Nephron progenitor cell (in vitro differentiated cells): ENCODE measurements at regions not wholly inside any gene's neighbourhood (a gene's known extent, or its start where the extent isn't known, plus 50 kb on each side); places are given as distances from the start of the nearest gene placed in this dataset.

Source experiments
- DNase-seq: peaks from one replicate; pipeline ENCODE4 v3.0.0; 2021
- H3K27ac Mint-ChIP-seq: 2 replicates; pipeline ENCODE4 v1.8.0; 2021; ENCODE audit warnings: mild to moderate bottlenecking, moderate library complexity, mixed read lengths
- H3K27me3 Mint-ChIP-seq: 2 replicates; pipeline ENCODE4 v1.8.0; 2021; ENCODE audit warnings: mild to moderate bottlenecking, low read depth, mixed read lengths; ENCODE audit not compliant: poor library complexity
- H3K36me3 Mint-ChIP-seq: 2 replicates; pipeline ENCODE4 v1.8.0; 2021; ENCODE audit warnings: low read depth, mixed read lengths
- H3K4me1 Mint-ChIP-seq: 2 replicates; pipeline ENCODE4 v1.8.0; 2021; ENCODE audit warnings: mixed read lengths
- H3K4me3 Mint-ChIP-seq: 2 replicates; pipeline ENCODE4 v1.8.0; 2021; ENCODE audit warnings: mild to moderate bottlenecking, moderate library complexity, mixed read lengths
- H3K9me3 Mint-ChIP-seq: 2 replicates; pipeline ENCODE4 v1.8.0; 2021; ENCODE audit warnings: mild to moderate bottlenecking, moderate library complexity, mixed read lengths
- TF ChIP-seq, protein P1 (sequence below): fragments of 200-600 bp; sonication (generic); IDR thresholded peaks from 2 replicates; pipeline ENCODE4 v1.5.0; 2021; ENCODE audit warnings: antibody characterized with exemption

DNA sequence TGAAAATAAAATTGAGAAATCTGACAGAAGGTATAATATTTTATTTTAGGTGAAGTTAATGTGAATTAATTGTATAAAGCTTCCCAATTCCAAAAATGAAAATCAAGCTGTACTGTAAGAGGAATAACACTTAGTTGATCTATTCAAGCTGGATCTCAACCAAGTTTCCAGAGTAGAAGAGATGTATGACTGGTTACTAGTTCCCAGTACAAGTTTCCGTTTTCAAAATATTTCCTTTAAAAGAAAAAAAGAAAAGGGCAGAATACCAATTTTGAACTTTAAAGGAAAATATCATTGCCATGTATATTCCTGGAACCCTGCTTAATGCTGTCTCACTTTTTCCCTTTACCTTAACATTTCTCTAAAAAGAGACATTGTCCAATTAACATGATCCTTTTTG lies 308.5 kb downstream of the IRS1 start:
- TF ChIP-seq, protein P1, sequence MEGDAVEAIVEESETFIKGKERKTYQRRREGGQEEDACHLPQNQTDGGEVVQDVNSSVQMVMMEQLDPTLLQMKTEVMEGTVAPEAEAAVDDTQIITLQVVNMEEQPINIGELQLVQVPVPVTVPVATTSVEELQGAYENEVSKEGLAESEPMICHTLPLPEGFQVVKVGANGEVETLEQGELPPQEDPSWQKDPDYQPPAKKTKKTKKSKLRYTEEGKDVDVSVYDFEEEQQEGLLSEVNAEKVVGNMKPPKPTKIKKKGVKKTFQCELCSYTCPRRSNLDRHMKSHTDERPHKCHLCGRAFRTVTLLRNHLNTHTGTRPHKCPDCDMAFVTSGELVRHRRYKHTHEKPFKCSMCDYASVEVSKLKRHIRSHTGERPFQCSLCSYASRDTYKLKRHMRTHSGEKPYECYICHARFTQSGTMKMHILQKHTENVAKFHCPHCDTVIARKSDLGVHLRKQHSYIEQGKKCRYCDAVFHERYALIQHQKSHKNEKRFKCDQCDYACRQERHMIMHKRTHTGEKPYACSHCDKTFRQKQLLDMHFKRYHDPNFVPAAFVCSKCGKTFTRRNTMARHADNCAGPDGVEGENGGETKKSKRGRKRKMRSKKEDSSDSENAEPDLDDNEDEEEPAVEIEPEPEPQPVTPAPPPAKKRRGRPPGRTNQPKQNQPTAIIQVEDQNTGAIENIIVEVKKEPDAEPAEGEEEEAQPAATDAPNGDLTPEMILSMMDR = no peak

DNA sequence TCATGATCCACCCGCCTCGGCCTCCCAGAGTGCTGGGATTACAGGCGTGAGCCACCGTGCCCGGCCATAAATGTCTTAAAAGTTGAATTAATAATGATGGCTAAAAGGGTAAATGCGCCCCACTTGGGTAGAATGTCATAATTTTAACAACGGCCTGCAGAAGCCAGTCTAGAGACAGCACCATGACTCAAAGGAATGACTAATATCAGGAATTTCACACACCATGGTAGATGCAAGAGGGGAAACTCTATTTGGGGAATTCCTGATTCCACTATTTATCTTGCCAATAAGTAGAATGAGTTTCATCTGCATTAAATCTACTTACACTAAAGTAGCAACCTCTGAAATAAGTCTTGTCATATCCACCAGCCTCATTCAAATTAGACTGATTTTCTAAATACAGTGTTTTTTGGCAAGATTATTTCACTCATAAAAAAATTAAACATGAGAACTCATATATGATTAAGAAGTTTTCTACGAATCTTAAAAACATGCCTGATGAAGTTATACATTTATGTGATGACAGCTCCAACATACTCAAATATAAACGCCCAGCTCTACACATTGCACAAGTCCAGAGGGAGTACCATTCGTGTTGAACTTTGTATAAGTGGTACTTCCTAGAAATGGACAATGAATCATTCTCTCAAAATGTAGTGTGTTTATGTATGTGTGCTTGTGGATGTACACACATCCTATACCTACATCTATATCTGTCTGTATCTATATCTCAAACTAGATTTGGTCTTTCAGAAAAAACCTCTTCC lies 309.7 kb downstream of the IRS1 start:
- TF ChIP-seq, protein P1 = no peak
- H3K27me3 Mint-ChIP-seq = peaks cover 6% of the 10 kb centered on the region
- peaks cover 12% of the 10 kb centered on the region for H3K4me1 Mint-ChIP-seq
- no peak for DNase-seq
- H3K27ac Mint-ChIP-seq = no peak overlapping the region
- no peaks in the 10 kb centered on the region for H3K9me3 Mint-ChIP-seq
- no peaks in the 10 kb centered on the region for H3K36me3 Mint-ChIP-seq
- no peak overlapping the region for H3K4me3 Mint-ChIP-seq

More for the DNA sequence above, 308.5 kb downstream of the IRS1 start:
- no peak overlapping the region for H3K4me3 Mint-ChIP-seq
- no peaks in the 10 kb centered on the region for H3K36me3 Mint-ChIP-seq
- no peak overlapping the region for H3K27ac Mint-ChIP-seq
- no peak for DNase-seq
- H3K9me3 Mint-ChIP-seq = no peaks in the 10 kb centered on the region
- H3K4me1 Mint-ChIP-seq = peaks cover 22% of the 10 kb centered on the region
- H3K27me3 Mint-ChIP-seq = peaks cover 6% of the 10 kb centered on the region

DNA sequence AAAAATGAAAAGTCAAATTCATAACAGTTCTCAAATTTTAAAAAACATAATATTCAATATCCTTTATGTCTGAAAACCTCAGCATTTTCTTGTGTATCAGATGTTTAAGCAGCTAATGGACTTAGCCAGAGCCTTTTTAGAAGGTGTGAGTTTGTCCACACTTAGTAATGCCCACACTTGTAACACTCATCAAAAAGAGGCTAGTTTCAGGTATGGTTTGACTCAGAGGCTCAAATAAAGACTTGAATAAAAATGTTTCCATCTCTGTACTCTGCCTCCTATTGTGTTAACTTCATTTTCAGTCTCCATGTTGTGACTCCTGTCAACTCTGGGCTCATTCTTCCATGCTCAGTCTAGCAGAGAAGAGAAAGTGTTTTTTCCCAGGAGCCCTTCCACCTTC lies 311.6 kb downstream of the IRS1 start:
- H3K27ac Mint-ChIP-seq = no peak overlapping the region
- TF ChIP-seq, protein P1 = no peak
- no peak for DNase-seq
- H3K36me3 Mint-ChIP-seq = no peaks in the 10 kb centered on the region
- H3K4me3 Mint-ChIP-seq = no peak overlapping the region
- peaks cover 28% of the 10 kb centered on the region for H3K4me1 Mint-ChIP-seq
- no peaks in the 10 kb centered on the region for H3K9me3 Mint-ChIP-seq
- no peaks in the 10 kb centered on the region for H3K27me3 Mint-ChIP-seq

DNA sequence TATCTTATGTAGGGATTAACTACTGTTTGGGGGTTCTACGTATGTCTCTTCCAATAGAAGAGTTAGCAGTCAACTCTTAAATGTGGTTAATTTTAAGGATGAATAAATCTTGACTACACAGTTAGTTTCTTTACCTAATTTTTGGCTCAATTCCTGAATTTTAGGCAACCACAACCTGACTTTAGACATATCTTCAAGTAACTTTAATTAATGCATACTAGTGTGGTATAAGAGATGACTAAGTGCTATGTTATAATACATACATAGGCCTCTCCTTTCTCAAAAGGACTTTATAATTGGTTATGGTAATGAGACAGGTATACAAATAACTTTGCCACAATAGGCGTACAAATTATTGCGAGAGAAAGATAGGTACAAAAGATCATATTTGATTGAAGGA lies 312.0 kb downstream of the IRS1 start:
- H3K4me3 Mint-ChIP-seq = no peak overlapping the region
- H3K9me3 Mint-ChIP-seq = no peaks in the 10 kb centered on the region
- H3K4me1 Mint-ChIP-seq = peaks cover 31% of the 10 kb centered on the region
- H3K27ac Mint-ChIP-seq = no peak overlapping the region
- no peaks in the 10 kb centered on the region for H3K27me3 Mint-ChIP-seq
- no peak for DNase-seq
- no peaks in the 10 kb centered on the region for H3K36me3 Mint-ChIP-seq
- TF ChIP-seq, protein P1 = no peak

DNA sequence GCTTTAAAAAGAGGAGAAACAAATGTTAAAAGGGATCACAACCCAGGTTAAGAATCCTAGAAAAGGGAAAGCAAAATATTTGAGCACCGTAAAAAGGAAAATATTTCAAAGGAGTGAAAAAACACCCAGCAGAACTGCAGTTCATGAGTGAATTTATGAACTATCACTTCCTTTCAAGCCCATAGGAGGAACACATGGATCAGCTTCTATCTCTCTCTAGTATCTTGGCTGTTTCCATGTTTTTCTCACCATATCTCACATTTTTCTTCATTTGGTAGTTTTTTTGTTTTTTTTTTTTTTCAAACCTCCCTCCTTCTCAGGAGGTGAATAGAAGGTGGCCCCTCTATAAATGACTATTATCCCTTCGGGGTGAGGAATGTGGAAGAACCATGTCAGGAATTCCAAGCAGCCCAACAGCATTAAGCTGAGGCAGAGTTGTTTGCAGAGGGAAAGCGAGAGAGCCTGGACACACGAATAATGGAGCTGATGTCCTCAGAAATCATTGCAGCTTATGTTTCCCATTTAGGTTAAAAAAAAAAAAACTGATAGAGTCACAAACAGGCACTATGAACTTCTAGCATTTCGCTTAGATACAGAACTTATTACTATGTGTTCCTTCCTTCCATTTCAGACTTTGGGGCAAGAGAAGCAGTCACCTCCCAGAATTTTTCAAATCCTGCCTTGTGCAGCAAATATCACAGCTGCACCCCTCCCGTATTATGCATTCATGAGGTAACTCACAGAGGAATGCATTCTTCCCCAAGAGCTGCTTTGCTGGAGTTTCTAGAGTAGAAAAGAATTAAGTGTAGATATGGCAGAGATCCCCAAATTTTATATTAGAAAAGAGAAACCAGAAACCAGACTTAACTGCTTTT lies 315.6 kb downstream of the IRS1 start:
- Mint-ChIP-seq H3K9me3 (no peaks in the 10 kb centered on the region), H3K27me3 (no peaks in the 10 kb centered on the region), H3K4me1 (peaks cover 23% of the 10 kb centered on the region), H3K27ac (peak overlapping the region; percentile 32), H3K4me3 (no peak overlapping the region), H3K36me3 (no peaks in the 10 kb centered on the region)
- DNase-seq = peak; percentile 7
- TF ChIP-seq, protein P1 = no peak
